ENCODE measurements at regions not wholly inside any gene's neighbourhood (a gene's known extent, or its start where the extent isn't known, plus 50 kb on each side); places are given as distances from the start of the nearest gene placed in this dataset.

- TF ChIP-seq CTCF (IDR thresholded peaks at IDR 0.05) (no peak), POLR2A (IDR thresholded peaks at IDR 0.05) (no peak)
Observed at GRCh38 chr5:118518720-118519119, 469.6 kb downstream of the DTWD2 start.

All from thyroid gland (tissue), 4 donors.